T-helper 17 cell (primary cell): ENCODE measurements at regions not wholly inside any gene's neighbourhood (a gene's known extent, or its start where the extent isn't known, plus 50 kb on each side); places are given as distances from the start of the nearest gene placed in this dataset.

ENCODE experiments used
- ATAC-seq: fragments of 150-1000 bp; cut with Tn5 transposase; 2 replicates; pipeline ENCODE4 v1.10.0; 2021; ENCODE audit warnings: mild to moderate bottlenecking, moderate library complexity
- DNase-seq, 3 donors: peaks; one replicate each; pipeline versions ENCODE4 v3.0.0 to v3.0.0-alpha.2; 2020 to 2021
- H3K9me3 ChIP-seq: one replicate; pipeline ENCODE4 v1.7.0; 2013; ENCODE audit warnings: low read length, mild to moderate bottlenecking; ENCODE audit not compliant: control insufficient read depth, poor library complexity, severe bottlenecking
- H3K27ac Mint-ChIP-seq: one replicate; pipeline ENCODE4 v1.8.0; 2022; ENCODE audit warnings: mild to moderate bottlenecking, moderate library complexity, mixed read lengths
- H3K27me3 Mint-ChIP-seq: one replicate; pipeline ENCODE4 v1.8.0; 2022; ENCODE audit warnings: mixed read lengths
- H3K36me3 Mint-ChIP-seq: one replicate; pipeline ENCODE4 v1.8.0; 2022; ENCODE audit warnings: low read depth, mixed read lengths
- H3K4me1 Mint-ChIP-seq: one replicate; pipeline ENCODE4 v1.8.0; 2022; ENCODE audit warnings: mild to moderate bottlenecking, mixed read lengths
- H3K4me3 Mint-ChIP-seq: one replicate; pipeline ENCODE4 v1.8.0; 2022; ENCODE audit warnings: mild to moderate bottlenecking, moderate library complexity, mixed read lengths

DNA sequence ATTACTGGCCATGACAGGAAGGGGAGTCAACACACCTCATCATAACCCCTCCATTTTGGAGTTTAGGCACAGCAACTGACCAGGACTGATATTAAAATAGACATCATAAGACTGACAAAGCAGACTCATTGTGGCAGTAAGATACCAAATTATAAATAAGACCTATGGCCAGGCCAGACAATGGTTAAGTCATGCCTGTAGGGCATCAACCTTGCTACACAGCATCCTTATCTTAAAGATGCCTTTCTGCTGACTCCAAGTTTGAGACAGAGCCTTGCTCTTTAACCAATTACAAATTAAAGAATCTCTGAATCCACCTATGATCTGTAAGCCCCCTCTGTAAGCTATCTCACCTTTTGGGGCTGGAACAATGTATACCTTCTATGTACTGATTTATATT lies 65.5 kb downstream of the VCX2 start:
- ATAC-seq = no peak
- Mint-ChIP-seq H3K4me1 (no peaks in the 10 kb centered on the region), H3K36me3 (no peaks in the 10 kb centered on the region), H3K4me3 (no peak overlapping the region), H3K27ac (no peak overlapping the region), H3K27me3 (no peaks in the 10 kb centered on the region)
- no peak for DNase-seq
- no peaks in the 10 kb centered on the region for H3K9me3 ChIP-seq

DNA sequence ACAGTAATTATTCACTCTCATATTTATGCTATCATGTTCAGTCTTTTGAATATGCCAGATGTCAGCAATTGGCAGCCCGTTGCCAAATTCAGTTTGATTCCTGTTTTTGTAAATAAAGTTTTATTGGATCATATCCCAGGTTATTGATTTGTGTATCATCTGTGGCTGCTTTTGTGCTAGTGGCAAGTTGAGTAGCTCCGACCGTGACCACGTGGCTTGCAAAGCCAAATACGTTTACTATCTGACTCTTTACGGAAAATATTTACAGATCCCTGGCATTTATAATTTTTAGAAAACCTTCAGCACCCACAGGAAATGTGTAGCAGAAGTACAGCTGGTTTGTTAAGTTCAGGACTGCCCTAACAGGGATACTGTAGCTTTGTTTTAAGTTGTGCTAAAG lies 67.4 kb downstream of the VCX2 start:
- H3K9me3 ChIP-seq = no peaks in the 10 kb centered on the region
- DNase-seq (no peak), ATAC-seq (no peak)
- H3K4me3 Mint-ChIP-seq = no peak overlapping the region
- no peaks in the 10 kb centered on the region for H3K27me3 Mint-ChIP-seq
- peaks cover 2% of the 10 kb centered on the region for H3K4me1 Mint-ChIP-seq
- H3K36me3 Mint-ChIP-seq = no peaks in the 10 kb centered on the region
- H3K27ac Mint-ChIP-seq = no peak overlapping the region

DNA sequence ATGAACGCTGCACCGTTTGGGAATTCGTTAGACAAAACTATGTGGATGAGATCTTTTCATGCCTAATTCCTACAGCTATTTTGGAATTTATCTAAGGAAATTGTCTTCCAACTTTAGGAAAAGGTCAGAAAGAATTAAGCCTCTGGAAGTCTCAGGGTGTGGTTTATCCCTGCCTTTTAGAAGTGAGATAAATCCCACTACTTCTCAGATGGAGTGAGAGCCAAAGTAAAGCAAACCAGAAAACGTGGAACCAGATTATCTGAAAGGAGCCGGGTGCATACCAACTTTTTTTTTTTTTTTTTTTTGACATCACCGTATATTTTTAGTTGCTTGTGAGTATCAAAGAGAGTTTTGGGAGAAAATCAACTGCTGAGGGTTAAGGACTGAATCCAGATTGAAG lies 79.6 kb downstream of the VCX2 start:
- H3K27ac Mint-ChIP-seq = no peak overlapping the region
- no peak for ATAC-seq

DNA sequence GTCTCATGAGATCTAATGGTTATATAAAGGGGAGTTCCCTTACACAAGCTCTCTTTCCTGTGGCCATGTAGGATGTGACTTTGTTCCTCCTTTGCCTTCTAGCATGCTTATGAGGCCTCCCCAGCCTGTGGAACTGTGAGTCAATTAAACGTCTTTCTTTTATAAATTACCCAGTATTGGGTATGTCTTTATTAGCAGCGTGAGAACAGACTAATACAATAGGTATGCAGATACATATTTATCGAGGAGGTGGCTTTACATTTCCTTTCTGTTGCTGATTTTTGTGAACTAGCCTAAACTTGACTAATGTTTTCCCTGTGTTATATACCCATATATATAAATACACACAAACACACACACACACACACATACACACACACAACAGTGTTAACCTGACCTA lies 80.2 kb downstream of the VCX2 start:
- H3K4me1 Mint-ChIP-seq = no peaks in the 10 kb centered on the region
- H3K36me3 Mint-ChIP-seq = no peaks in the 10 kb centered on the region
- no peak overlapping the region for H3K27ac Mint-ChIP-seq
- no peaks in the 10 kb centered on the region for H3K9me3 ChIP-seq
- H3K4me3 Mint-ChIP-seq = no peak overlapping the region
- no peaks in the 10 kb centered on the region for H3K27me3 Mint-ChIP-seq
- ATAC-seq (no peak), DNase-seq (no peak)

More for the DNA sequence above, 79.6 kb downstream of the VCX2 start:
- Mint-ChIP-seq H3K27me3 (no peaks in the 10 kb centered on the region), H3K36me3 (no peaks in the 10 kb centered on the region), H3K4me1 (no peaks in the 10 kb centered on the region), H3K4me3 (no peak overlapping the region)
- H3K9me3 ChIP-seq = no peaks in the 10 kb centered on the region
- DNase-seq = no peak

DNA sequence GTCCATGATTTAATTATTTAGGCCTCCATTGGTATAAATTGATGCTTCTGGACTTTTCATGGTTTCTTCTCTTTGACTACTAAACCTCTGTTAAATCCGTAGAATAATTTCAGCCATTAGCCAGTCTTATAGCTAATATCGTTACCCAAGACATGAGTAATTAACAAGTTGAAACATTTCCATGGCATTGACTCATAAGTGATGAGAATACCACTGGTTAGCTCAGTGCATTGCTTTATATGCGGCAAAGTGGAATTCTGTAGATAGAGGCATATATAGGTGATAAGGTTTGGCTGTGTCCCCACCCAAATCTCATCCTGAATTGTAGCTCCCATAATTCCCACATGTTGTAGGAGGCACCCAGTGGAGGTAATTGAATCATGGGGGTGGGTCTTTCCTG lies 80.6 kb downstream of the VCX2 start:
- H3K36me3 Mint-ChIP-seq = no peaks in the 10 kb centered on the region
- no peaks in the 10 kb centered on the region for H3K4me1 Mint-ChIP-seq
- no peak for DNase-seq

DNA sequence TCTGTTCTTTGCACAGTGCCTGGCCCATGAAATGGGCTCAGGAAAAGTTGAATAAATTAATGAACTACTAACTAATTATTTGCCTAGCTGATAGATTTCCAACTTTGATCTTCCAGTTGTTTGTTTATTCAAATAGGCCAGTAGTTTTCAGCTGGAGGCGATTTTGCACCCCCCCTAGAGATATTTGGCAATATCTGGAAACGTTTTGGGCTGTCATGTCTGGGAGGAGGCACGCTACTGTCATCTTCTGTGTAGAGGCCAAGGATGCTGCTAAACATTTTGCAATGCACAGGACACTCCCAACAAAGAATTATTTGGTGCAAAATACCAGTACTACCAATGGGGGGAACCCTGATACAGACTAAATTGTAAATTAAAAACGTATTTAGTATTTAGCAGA lies 81.9 kb downstream of the VCX2 start:
- Mint-ChIP-seq H3K27me3 (no peaks in the 10 kb centered on the region), H3K27ac (no peak overlapping the region), H3K4me3 (no peak overlapping the region), H3K36me3 (no peaks in the 10 kb centered on the region), H3K4me1 (no peaks in the 10 kb centered on the region)
- H3K9me3 ChIP-seq = no peaks in the 10 kb centered on the region
- DNase-seq (no peak), ATAC-seq (no peak)

More for the DNA sequence above, 80.6 kb downstream of the VCX2 start:
- ATAC-seq = no peak
- Mint-ChIP-seq H3K4me3 (no peak overlapping the region), H3K27me3 (no peaks in the 10 kb centered on the region), H3K27ac (no peak overlapping the region)
- no peaks in the 10 kb centered on the region for H3K9me3 ChIP-seq

DNA sequence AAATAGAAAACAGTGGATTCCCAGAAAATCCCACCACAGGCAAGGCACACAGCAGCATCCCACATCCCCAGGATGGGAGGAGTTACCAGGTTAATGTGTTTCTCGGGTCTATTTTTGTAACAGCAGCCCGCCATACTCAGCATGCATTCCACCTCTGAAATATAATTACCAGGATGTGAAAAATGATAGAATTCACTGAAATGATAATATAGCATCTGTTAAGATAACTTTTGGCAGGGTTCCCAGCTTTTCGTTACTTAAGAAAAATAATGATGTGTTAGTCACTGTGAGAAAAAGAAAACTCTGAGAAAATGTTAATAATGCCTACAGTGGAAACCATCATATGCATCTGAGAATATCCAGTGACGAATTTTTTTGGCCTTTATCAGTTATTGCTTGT lies 87.1 kb downstream of the VCX2 start:
- Mint-ChIP-seq H3K27me3 (no peaks in the 10 kb centered on the region), H3K4me1 (no peaks in the 10 kb centered on the region), H3K4me3 (no peak overlapping the region), H3K36me3 (no peaks in the 10 kb centered on the region), H3K27ac (no peak overlapping the region)
- no peaks in the 10 kb centered on the region for H3K9me3 ChIP-seq
- no peak for ATAC-seq
- DNase-seq = no peak

DNA sequence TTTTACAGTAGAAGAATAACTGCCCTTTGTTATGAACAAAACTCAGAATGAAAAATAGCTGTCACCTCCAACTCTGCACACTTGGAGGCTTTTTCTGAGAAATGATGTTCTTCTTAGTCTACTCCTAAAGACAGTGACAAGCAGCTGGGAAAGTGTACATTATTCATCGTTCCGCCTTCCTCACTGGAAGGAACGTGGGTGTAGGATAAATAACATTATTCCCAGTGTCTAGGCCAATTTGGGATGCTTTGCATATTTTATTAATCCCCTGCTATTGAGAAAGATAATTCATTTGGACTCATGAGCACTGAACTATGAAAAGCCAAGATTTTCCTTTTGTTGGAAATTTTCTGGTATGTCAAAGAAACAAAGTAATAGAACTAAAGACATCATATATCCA lies 87.8 kb downstream of the VCX2 start:
- no peaks in the 10 kb centered on the region for H3K9me3 ChIP-seq
- no peaks in the 10 kb centered on the region for H3K27me3 Mint-ChIP-seq
- H3K4me1 Mint-ChIP-seq = no peaks in the 10 kb centered on the region
- no peak overlapping the region for H3K4me3 Mint-ChIP-seq
- ATAC-seq = no peak
- DNase-seq = no peak
- no peak overlapping the region for H3K27ac Mint-ChIP-seq
- H3K36me3 Mint-ChIP-seq = no peaks in the 10 kb centered on the region

DNA sequence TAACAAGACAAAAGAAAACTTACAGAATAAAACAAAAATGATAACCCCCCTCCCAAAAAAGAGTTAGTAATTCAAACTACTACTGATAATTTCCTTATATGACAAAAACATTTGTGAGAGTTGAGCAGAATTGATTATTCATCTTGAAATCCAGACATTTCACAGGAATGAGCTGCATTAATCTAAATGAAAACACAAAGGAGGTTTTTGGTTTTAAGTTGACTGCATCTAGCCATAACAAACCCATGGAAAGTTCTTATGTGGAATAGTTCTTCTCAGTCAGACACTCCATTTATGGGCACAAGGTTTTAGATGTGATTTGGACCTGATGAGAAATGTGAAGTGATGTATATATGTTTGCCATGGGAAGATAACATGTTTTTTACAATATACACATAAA lies 95.4 kb downstream of the VCX2 start:
- DNase-seq (no peak), ATAC-seq (no peak)
- Mint-ChIP-seq H3K27me3 (no peaks in the 10 kb centered on the region), H3K4me3 (no peak overlapping the region), H3K36me3 (no peaks in the 10 kb centered on the region), H3K4me1 (no peaks in the 10 kb centered on the region), H3K27ac (no peak overlapping the region)
- H3K9me3 ChIP-seq = no peaks in the 10 kb centered on the region

DNA sequence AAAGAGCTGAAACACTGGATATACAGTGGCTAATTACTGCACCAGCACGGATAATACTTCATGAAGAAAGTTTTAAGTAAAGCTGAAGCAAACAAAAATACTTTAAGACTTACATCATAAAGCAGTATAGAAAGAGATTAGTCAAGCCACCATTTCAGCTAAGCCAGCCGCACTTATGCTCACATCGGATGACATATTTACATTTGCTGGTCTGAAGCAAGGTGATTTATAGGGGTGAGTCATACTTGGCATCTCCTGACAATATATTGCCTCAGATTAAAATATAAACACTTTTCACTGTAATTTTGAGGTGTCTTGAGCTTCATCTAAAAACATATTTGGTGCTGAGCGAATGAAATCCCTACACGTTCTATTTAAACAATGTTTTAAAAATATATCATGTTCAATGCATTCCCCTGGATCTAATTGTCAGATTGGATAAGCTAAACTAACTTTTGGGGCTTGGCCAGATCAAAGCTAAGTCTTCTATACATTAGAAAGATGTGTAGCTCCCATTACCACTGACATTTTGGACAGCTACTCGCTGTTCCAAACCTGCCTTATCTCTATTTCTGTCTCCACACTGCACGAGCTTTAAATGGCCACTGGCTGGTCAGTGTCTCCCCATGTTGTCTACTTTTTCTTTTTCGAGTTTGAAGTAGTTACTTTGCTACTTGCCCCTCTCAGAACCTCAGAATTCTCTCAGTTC lies 103.2 kb downstream of the VCX2 start:
- ATAC-seq (no peak), DNase-seq (no peak)
- H3K4me3 Mint-ChIP-seq = no peak overlapping the region
- no peaks in the 10 kb centered on the region for H3K9me3 ChIP-seq
- no peaks in the 10 kb centered on the region for H3K36me3 Mint-ChIP-seq
- H3K27ac Mint-ChIP-seq = no peak overlapping the region
- H3K4me1 Mint-ChIP-seq = no peaks in the 10 kb centered on the region
- H3K27me3 Mint-ChIP-seq = no peaks in the 10 kb centered on the region

DNA sequence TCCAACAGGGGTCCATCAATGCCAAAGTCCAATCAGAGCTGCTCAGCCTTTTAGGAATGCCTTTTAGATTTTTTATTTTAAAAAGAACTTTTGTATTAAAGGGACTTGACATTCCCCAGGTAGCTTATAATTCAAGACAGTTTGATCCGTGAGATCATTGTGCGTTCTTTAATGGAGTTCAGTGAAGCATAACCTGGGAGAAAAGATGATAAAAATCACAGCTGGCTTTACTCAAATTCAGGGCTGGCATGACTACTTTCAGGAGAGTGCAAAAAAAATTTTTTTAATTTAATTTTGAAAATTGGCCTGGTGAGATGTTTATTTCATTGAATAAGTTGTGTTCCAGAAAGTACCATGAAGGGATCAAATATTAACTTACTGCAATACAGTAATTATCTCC lies 118.2 kb downstream of the VCX2 start:
- Mint-ChIP-seq H3K4me1 (no peaks in the 10 kb centered on the region), H3K27ac (no peak overlapping the region), H3K36me3 (no peaks in the 10 kb centered on the region), H3K27me3 (no peaks in the 10 kb centered on the region), H3K4me3 (no peak overlapping the region)
- DNase-seq (no peak), ATAC-seq (no peak)
- H3K9me3 ChIP-seq = no peaks in the 10 kb centered on the region

DNA sequence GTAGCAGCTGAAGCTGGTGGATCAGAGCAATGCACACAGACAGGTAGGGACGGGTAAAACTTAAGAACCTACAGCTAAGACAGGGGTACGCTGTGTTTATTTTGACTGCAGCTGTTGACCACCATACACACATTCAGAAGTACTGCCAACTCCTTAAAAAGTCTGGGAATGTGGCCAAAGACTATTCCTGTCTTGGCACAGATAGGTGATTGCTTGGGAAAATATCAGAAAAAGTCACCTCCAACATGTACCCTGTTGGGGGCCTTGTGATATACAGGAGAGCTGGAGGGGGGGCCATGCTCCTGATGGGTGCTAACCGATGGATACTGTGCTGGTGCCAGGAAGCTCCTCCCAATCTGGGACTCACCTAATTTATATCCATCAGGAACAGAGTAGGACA lies 121.2 kb downstream of the VCX2 start:
- ATAC-seq (no peak), DNase-seq (no peak)
- Mint-ChIP-seq H3K27ac (no peak overlapping the region), H3K27me3 (no peaks in the 10 kb centered on the region), H3K4me1 (no peaks in the 10 kb centered on the region), H3K36me3 (no peaks in the 10 kb centered on the region), H3K4me3 (no peak overlapping the region)
- H3K9me3 ChIP-seq = no peaks in the 10 kb centered on the region

DNA sequence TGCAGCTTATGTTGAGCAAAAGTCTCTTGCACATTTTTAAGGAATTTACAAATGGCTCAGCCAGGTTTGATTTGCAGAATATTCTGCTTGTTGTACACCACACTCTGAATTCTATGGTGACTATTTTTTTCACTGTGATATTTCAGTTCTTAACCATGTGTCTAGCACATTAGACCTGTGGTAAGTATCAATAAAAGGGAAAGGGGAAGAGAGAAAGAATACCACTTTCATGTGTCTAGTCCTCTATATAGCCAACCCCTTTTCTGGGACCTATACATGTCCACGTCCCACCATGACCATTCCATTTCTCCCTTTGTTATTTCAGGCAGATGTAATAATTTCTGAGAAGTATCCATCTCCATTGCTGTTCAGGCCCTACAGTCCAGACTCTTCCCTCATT lies 121.3 kb upstream of the PNPLA4 start:
- no peak for ATAC-seq
- Mint-ChIP-seq H3K27ac (no peak overlapping the region), H3K27me3 (no peaks in the 10 kb centered on the region), H3K4me3 (no peak overlapping the region), H3K36me3 (no peaks in the 10 kb centered on the region), H3K4me1 (no peaks in the 10 kb centered on the region)
- peaks cover 3% of the 10 kb centered on the region for H3K9me3 ChIP-seq
- DNase-seq = no peak

DNA sequence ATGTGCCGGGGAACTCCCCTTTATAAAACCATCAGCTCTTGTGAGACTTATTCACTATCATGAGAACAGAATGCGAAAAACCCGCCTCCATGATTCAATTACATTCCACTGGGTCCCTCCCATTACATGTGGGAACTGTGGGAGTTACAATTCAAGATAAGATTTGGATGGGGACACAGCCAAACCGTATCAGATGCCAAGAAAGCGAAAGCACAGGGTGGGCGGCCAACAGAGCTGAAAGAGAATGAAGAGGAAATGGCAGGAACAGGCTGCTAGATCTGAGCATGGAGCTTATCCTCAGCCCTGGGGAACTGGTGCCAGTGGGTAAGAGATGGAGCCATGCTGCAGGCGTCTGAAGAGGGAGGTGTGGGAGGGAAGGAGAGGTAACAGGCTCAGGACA lies 117.7 kb upstream of the PNPLA4 start:
- no peak for DNase-seq
- Mint-ChIP-seq H3K4me1 (no peaks in the 10 kb centered on the region), H3K4me3 (no peak overlapping the region), H3K36me3 (no peaks in the 10 kb centered on the region), H3K27ac (no peak overlapping the region), H3K27me3 (no peaks in the 10 kb centered on the region)
- H3K9me3 ChIP-seq = peaks cover 3% of the 10 kb centered on the region
- no peak for ATAC-seq
